Testis (tissue), 2 donors: ENCODE measurements at regions not wholly inside any gene's neighbourhood (a gene's known extent, or its start where the extent isn't known, plus 50 kb on each side); places are given as distances from the start of the nearest gene placed in this dataset.

ENCODE experiments used
- CTCF ChIP-seq, 3 experiments: fragments of 450-650 bp in 2 of 3; fragments of 200-600 bp in 1 of 3; sonication (generic) in 1 of 3; IDR thresholded peaks; one replicate each; pipeline ENCODE4 v1.5.1; 2016 to 2019; ENCODE audit warnings: antibody characterized with exemption in 3 of 3, mild to moderate bottlenecking in 2 of 3, moderate library complexity in 1 of 3
- POLR2A ChIP-seq: fragments of 450-650 bp; IDR thresholded peaks from one replicate; pipeline ENCODE4 v1.6.1; 2017; ENCODE audit warnings: antibody characterized with exemption, mild to moderate bottlenecking, moderate library complexity

- TF ChIP-seq CTCF (IDR thresholded peaks at IDR 0.05), result no peak
- TF ChIP-seq POLR2A, result no peak
Observed at GRCh38 chr17:5702951-5703510, 118.7 kb upstream of the NLRP1 start.
